ENCODE measurements at regions not wholly inside any gene's neighbourhood (a gene's known extent, or its start where the extent isn't known, plus 50 kb on each side); places are given as distances from the start of the nearest gene placed in this dataset.

- H3K9me3 ChIP-seq (ENCODE audit: low read length), result peaks cover 42% of the 10 kb centered on the region
- TF ChIP-seq SMAD3 (CRISPR knock-in tag; IDR thresholded peaks at IDR 0.05) (no peak), ZNF460 (CRISPR knock-in tag; IDR thresholded peaks at IDR 0.05; ENCODE audit: borderline replicate concordance) (no peak), ZNF383 (CRISPR knock-in tag; IDR thresholded peaks at IDR 0.05; ENCODE audit: borderline replicate concordance) (no peak)
- no peaks in the 10 kb centered on the region for H4K20me1 ChIP-seq (ENCODE audit: insufficient read depth, low read length)
- in situ Hi-C loops (cut with HindIII; ENCODE audit: extremely low pct_ligation_motif_present, low pct_unique_long_range_greater_than_20kb) (no loop called here), intact Hi-C loops (cut with micrococcal nuclease; ENCODE audit: unreplicated experiment) (no loop called here)
- no peaks in the 10 kb centered on the region for H3K79me2 ChIP-seq (ENCODE audit: insufficient read depth, low read length)
- FAIRE-seq, result no peak
- H2AFZ ChIP-seq (ENCODE audit: low read length), result no peak overlapping the region
- ChIA-PET POLR2A (no interaction called here), CTCF (ENCODE audit: low intra/inter-chr PET ratio, low total read pairs) (no interaction called here)
- no peaks in the 10 kb centered on the region for H3K36me3 ChIP-seq (replicated peaks in 1 of 2; ENCODE audit: control insufficient read depth in 1 of 2, insufficient read depth in 2 of 2, low read length in 2 of 2)
- no peak overlapping the region for H3K4me3 ChIP-seq (replicated peaks in 1 of 3; ENCODE audit: insufficient read depth in 1 of 3, low read depth in 2 of 3, low read length in 3 of 3)
- 8% methylated on average over 2 of the region's 2 CpGs for WGBS (ENCODE audit: low lambda C conversion rate)
- BruUV-seq (replicated peaks), result no TSS peak
- H3K27ac ChIP-seq (ENCODE audit: extremely low read length, insufficient read depth, low read length), result no peak overlapping the region
- H3K9ac ChIP-seq (ENCODE audit: insufficient read depth, low read depth, low read length), result no peak overlapping the region
- DNase-seq (ENCODE audit: low spot score), result no peak
- H3K4me1 ChIP-seq (ENCODE audit: insufficient read depth, low read length), result no peaks in the 10 kb centered on the region
- H3K4me2 ChIP-seq (ENCODE audit: low read depth, low read length), result no peak overlapping the region
- ATAC-seq, result no peak
- no peaks in the 10 kb centered on the region for H3K27me3 ChIP-seq (ENCODE audit: control insufficient read depth in 1 of 2, insufficient read depth in 2 of 2, low read length in 2 of 2)
These were observed 542.9 kb downstream of the CDH9 start for GRCh38 chr5:26495437-26495836.

GRCh38 chr5:26492906-26493459 is 545.4 kb downstream of the CDH9 start:
- Histone ChIP-seq H3K79me2 (ENCODE audit: insufficient read depth, low read length) (no peaks in the 10 kb centered on the region), H3K9me3 (ENCODE audit: low read length) (peaks cover 52% of the 10 kb centered on the region), H3K9ac (ENCODE audit: insufficient read depth, low read depth, low read length) (no peak overlapping the region), H3K36me3 (replicated peaks in 1 of 2; ENCODE audit: control insufficient read depth in 1 of 2, insufficient read depth in 2 of 2, low read length in 2 of 2) (no peaks in the 10 kb centered on the region), H3K4me1 (ENCODE audit: insufficient read depth, low read length) (no peaks in the 10 kb centered on the region), H2AFZ (ENCODE audit: low read length) (no peak overlapping the region), H4K20me1 (ENCODE audit: insufficient read depth, low read length) (no peaks in the 10 kb centered on the region), H3K27me3 (ENCODE audit: control insufficient read depth in 1 of 2, insufficient read depth in 2 of 2, low read length in 2 of 2) (no peaks in the 10 kb centered on the region), H3K27ac (ENCODE audit: extremely low read length, insufficient read depth, low read length) (no peak overlapping the region), H3K4me3 (replicated peaks in 1 of 3; ENCODE audit: insufficient read depth in 1 of 3, low read depth in 2 of 3, low read length in 3 of 3) (no peak overlapping the region), H3K4me2 (ENCODE audit: low read depth, low read length) (no peak overlapping the region)
- POLR2A ChIA-PET, result no interaction called here
- BruUV-seq (replicated peaks), result no TSS peak
- WGBS (ENCODE audit: low lambda C conversion rate), result 30% methylated on average over 2 of the region's 2 CpGs
- CTCF ChIA-PET (ENCODE audit: low intra/inter-chr PET ratio, low total read pairs), result no interaction called here
- ATAC-seq, result no peak
- TF ChIP-seq SNRNP70 (IDR thresholded peaks at IDR 0.05; ENCODE audit: low read depth, low read length) (no peak), FOXJ3 (CRISPR knock-in tag; IDR thresholded peaks at IDR 0.05; ENCODE audit: borderline replicate concordance) (no peak), ISX (CRISPR knock-in tag; conservative IDR thresholded peaks at IDR 0.05) (no peak), GLI4 (CRISPR knock-in tag; IDR thresholded peaks at IDR 0.05; ENCODE audit: borderline replicate concordance) (no peak), HDAC6 (IDR thresholded peaks at IDR 0.05; ENCODE audit: low read depth, low read length) (no peak), TAF1 (CRISPR knock-in tag; IDR thresholded peaks at IDR 0.05) (no peak), NFYB (CRISPR knock-in tag; IDR thresholded peaks at IDR 0.05) (no peak), TBX3 (IDR thresholded peaks at IDR 0.05; ENCODE audit: borderline replicate concordance) (no peak), LBX2 (CRISPR knock-in tag; IDR thresholded peaks at IDR 0.05; ENCODE audit: borderline replicate concordance) (no peak), PAWR (CRISPR knock-in tag; IDR thresholded peaks at IDR 0.05; ENCODE audit: borderline replicate concordance) (no peak), MATR3 (CRISPR knock-in tag; IDR thresholded peaks at IDR 0.05) (no peak), ZNF747 (CRISPR knock-in tag; IDR thresholded peaks at IDR 0.05; ENCODE audit: borderline replicate concordance) (no peak), XBP1 (CRISPR knock-in tag; IDR thresholded peaks at IDR 0.05) (no peak), ZBTB4 (CRISPR knock-in tag; IDR thresholded peaks at IDR 0.05; ENCODE audit: borderline replicate concordance) (no peak), ARNT (IDR thresholded peaks at IDR 0.05) (no peak)
- no peak for DNase-seq (ENCODE audit: low spot score)
- FAIRE-seq, result no peak
- in situ Hi-C loops (cut with HindIII; ENCODE audit: extremely low pct_ligation_motif_present, low pct_unique_long_range_greater_than_20kb) (no loop called here), intact Hi-C loops (cut with micrococcal nuclease; ENCODE audit: unreplicated experiment) (no loop called here)
